GM10248 (cell line): ENCODE measurements at regions not wholly inside any gene's neighbourhood (a gene's known extent, or its start where the extent isn't known, plus 50 kb on each side); places are given as distances from the start of the nearest gene placed in this dataset.

ENCODE experiments used
- CTCF ChIA-PET: fragments of 300-600 bp; sonication (Branson Sonifier 250); formaldehyde crosslinking; extraction: SDS; loops from one replicate; lab custom pipeline; 2021; ENCODE audit warnings: antibody characterized with exemption; lab: Yijun Ruan, JAX
- POLR2A ChIA-PET: fragments of 350-650 bp; sonication (Branson Sonifier 250); formaldehyde crosslinking; extraction: SDS; loops from one replicate; lab custom pipeline; 2020; ENCODE audit warnings: antibody characterized with exemption; lab: Yijun Ruan, JAX
- DNase-seq: peaks from one replicate; pipeline ENCODE4 v3.0.0; 2012; ENCODE audit errors: extremely low spot score
- TF ChIP-seq, protein P1 (sequence below): IDR thresholded peaks from 2 replicates; pipeline ENCODE4 v1.5.1; 2012; ENCODE audit warnings: mild to moderate bottlenecking, low read depth; ENCODE audit errors: extremely low read depth, missing control alignments, control extremely low read depth

DNA sequence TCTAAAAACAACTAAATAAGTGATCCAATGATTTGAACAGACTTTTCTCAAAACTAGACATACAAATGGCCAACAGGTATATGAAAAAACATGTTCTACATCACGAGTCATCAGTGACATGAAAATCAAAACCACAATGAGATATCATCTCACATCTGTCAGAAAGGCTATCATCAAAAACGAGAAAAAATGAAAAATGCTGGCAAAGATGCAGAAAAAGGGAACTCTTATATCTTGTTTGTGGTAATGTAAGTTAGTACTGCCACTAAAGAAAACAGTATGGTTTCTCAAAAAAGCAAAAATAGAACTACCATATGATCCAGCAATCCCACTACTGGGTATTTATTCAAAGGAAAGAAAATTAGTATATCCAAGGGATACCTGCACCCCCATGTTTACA lies 152.9 kb upstream of the FOXN2 start:
- POLR2A ChIA-PET: no interaction called here
- TF ChIP-seq, protein P1, sequence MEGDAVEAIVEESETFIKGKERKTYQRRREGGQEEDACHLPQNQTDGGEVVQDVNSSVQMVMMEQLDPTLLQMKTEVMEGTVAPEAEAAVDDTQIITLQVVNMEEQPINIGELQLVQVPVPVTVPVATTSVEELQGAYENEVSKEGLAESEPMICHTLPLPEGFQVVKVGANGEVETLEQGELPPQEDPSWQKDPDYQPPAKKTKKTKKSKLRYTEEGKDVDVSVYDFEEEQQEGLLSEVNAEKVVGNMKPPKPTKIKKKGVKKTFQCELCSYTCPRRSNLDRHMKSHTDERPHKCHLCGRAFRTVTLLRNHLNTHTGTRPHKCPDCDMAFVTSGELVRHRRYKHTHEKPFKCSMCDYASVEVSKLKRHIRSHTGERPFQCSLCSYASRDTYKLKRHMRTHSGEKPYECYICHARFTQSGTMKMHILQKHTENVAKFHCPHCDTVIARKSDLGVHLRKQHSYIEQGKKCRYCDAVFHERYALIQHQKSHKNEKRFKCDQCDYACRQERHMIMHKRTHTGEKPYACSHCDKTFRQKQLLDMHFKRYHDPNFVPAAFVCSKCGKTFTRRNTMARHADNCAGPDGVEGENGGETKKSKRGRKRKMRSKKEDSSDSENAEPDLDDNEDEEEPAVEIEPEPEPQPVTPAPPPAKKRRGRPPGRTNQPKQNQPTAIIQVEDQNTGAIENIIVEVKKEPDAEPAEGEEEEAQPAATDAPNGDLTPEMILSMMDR: no peak
- DNase-seq: no peak
- CTCF ChIA-PET: no interaction called here

DNA sequence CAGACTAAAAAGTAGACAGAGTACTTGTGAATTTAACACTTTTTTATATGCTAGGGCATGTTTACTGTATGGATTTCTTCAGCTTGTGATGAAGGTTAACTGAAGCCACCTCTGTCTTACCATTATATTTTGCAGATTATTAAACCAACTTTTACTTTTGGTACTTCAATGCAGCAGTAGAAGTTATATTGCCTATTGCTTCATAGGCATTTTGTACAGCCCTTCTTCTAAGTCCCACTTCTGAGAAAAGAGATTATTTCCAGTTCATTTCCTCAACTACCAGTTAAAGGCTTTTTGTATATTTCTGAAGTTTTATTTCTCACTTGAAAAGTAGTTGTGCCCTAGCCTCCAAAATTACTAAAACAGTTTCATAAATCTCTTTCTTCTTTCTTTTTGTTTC lies 151.7 kb upstream of the FOXN2 start:
- TF ChIP-seq, protein P1: no peak
- DNase-seq: no peak
- CTCF ChIA-PET: no interaction called here
- POLR2A ChIA-PET: no interaction called here

DNA sequence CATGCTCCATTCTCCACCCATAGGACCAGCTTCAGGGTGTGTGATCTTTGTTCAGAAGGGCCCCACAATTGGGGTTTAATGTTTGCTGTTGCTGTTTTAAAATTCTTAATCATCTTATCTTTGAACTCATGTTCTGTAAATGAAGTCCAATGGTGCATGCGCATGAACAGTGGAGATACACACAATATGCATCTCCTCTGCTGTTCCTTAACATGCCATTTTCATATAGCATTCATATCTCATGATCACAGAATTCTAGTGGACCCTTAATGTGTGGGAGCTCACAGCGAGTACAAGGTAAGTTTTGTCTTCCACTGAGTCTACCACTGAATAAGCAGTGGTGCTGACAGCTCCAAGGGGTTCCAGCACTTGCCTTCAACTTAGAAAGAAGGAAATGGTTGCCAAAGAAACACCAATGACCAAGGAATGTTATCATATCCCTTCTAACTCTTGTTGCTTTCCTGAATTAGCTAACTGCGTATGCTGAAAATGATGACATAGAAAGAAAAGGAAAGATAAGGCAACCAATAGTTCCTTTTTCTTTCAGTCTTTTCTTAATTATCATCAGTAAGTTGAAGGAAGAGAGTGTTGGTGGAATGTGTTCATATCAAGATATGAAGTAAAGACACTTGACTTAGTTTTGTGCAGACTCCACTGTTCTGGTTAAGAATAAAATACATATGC lies 149.3 kb upstream of the FOXN2 start:
- POLR2A ChIA-PET: no interaction called here
- CTCF ChIA-PET: interaction anchor here (1.5 to 2.1 kb wide), 2 partner anchors 29 to 58 kb away, joined by 3 to 4 read pairs; no protein-coding TSS in a partner anchor
- no peak for DNase-seq

DNA sequence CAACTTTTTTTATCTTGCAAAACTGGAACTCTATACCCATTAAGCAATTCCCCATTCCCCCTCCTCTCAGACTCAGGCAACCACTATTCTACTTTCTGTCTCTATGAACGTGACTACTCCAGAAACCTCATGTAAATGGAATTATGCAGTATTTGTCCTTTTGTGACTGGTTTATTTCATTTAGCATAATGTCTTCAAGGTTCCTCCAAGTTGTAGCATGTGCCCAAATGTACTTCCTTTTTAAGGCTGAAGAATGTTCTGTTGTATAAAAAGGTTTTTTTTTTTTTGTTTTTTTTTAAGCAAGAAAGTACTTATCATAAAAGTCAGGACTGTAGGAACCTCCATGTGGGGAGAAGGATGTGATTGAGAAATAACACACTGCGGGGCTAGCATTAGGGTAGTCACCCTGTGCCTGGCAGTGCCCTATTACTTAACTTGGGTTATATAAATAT lies 145.3 kb upstream of the FOXN2 start:
- DNase-seq: no peak
- ChIA-PET CTCF (interaction anchor here (1.8 kb wide), 1 partner anchor 23 kb away, joined by 6 read pairs; no protein-coding TSS in a partner anchor), POLR2A (no interaction called here)
- TF ChIP-seq, protein P1: no peak

More for the DNA sequence above, 149.3 kb upstream of the FOXN2 start:
- TF ChIP-seq, protein P1: no peak

DNA sequence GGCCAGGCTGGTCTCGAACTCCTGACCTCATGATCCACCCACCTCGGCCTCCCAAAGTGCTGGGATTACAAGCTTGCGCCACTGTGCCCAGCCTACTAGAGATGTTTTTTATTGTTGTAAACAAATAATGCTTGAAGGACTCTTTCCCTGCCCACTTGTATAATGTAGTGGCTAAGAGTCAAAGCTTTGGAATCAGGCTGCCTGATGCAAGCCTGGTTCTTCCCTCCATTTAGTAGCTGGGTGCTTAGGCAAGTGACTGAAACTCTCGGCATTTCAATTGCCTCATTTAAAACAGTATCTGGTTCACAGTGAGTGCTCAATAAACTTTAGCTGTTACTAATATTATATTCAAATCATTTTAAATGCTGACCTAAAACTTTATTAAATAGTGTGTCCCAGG lies 144.2 kb upstream of the FOXN2 start:
- TF ChIP-seq, protein P1: no peak
- no peak for DNase-seq
- POLR2A ChIA-PET: no interaction called here
- CTCF ChIA-PET: interaction anchor here (0.7 kb wide), 1 partner anchor 21 kb away, joined by 4 read pairs; no protein-coding TSS in a partner anchor

DNA sequence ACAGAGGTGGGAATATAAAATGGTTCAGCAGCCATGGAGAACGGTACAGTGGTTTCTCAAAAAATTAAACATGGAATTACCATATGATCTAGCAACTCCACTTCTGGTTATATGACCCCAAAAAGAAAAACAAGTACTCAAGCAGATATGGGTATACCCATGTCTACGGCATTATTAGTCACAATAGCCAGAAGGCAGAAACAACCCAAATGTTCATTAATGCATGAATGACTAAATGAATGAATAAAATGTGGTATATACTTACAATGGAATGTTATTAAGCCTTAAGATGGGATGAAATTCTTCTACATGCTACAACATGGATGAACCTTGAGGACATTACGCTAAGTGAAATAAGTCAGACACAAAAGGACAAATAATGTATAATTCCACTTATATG lies 141.3 kb upstream of the FOXN2 start:
- TF ChIP-seq, protein P1: no peak
- POLR2A ChIA-PET: no interaction called here
- no peak for DNase-seq
- CTCF ChIA-PET: no interaction called here
